PC-9 (cell line): ENCODE measurements at regions not wholly inside any gene's neighbourhood (a gene's known extent, or its start where the extent isn't known, plus 50 kb on each side); places are given as distances from the start of the nearest gene placed in this dataset.

Source experiments
- BruUV-seq: library from RNA; stranded (reverse); fragments of 400-500 nt; replicated peaks from 2 replicates; lab custom pipeline; 2021; lab: Mats Ljungman, UMichigan
- CTCF ChIA-PET: fragments of 300-600 bp; sonication (Branson Sonifier 250); formaldehyde crosslinking; loops from one replicate; lab custom pipeline; 2022; ENCODE audit warnings: antibody characterized with exemption; lab: Charles Lee
- POLR2A ChIA-PET: fragments of 300-600 bp; sonication (Branson Sonifier 250); formaldehyde crosslinking; loops from one replicate; lab custom pipeline; 2022; ENCODE audit warnings: antibody characterized with exemption; ENCODE audit not compliant: unreplicated experiment; lab: Charles Lee
- DNase-seq, 2 experiments: peaks; one replicate each; pipeline versions ENCODE4 v3.0.0 to v3.0.0-alpha.2; 2015 to 2022; ENCODE audit warnings: mixed read lengths in 1 of 2
- H2AFZ ChIP-seq: fragments of 200-600 bp; sonication (generic); 2 replicates; pipeline ENCODE4 v1.8.1; 2017; ENCODE audit warnings: antibody characterized with exemption
- H3F3A ChIP-seq: fragments of 200-600 bp; sonication (generic); 2 replicates; pipeline ENCODE4 v1.8.1; 2017; ENCODE audit warnings: antibody characterized with exemption, mild to moderate bottlenecking, low read depth; ENCODE audit not compliant: insufficient read depth
- H3K27ac ChIP-seq: fragments of 200-600 bp; sonication (generic); 2 replicates; pipeline ENCODE4 v1.6.1; 2016; ENCODE audit warnings: mixed run types
- H3K27me3 ChIP-seq: fragments of 200-600 bp; sonication (generic); 2 replicates; pipeline ENCODE4 v1.6.1; 2016; ENCODE audit warnings: low read depth, mixed run types; ENCODE audit not compliant: insufficient read depth
- H3K36me3 ChIP-seq: fragments of 200-600 bp; sonication (generic); 2 replicates; pipeline ENCODE4 v1.6.1; 2016; ENCODE audit warnings: low read depth, mixed run types
- H3K4me1 ChIP-seq: fragments of 200-600 bp; sonication (generic); replicated peaks from 2 replicates; pipeline ENCODE4 v1.6.1; 2016; ENCODE audit warnings: mixed run types; ENCODE audit not compliant: insufficient read depth
- H3K4me2 ChIP-seq: fragments of 200-600 bp; sonication (generic); 2 replicates; pipeline ENCODE4 v1.6.1; 2017; ENCODE audit warnings: mixed run types
- H3K4me3 ChIP-seq: fragments of 200-600 bp; sonication (generic); 2 replicates; pipeline ENCODE4 v1.6.1; 2016; ENCODE audit warnings: mixed run types
- H3K79me2 ChIP-seq: fragments of 200-600 bp; sonication (generic); 2 replicates; pipeline ENCODE4 v1.6.1; 2017; ENCODE audit warnings: low read depth, mixed run types
- H3K9me2 ChIP-seq: fragments of 200-600 bp; sonication (generic); 2 replicates; pipeline ENCODE4 v1.8.1; 2017; ENCODE audit warnings: mild to moderate bottlenecking; ENCODE audit not compliant: insufficient read depth
- H3K9me3 ChIP-seq: fragments of 200-600 bp; sonication (generic); 2 replicates; pipeline ENCODE4 v1.8.1; 2016; ENCODE audit warnings: low read depth; ENCODE audit not compliant: insufficient read depth
- H4K20me1 ChIP-seq: fragments of 200-600 bp; sonication (generic); 2 replicates; pipeline ENCODE4 v1.8.1; 2017; ENCODE audit not compliant: insufficient read depth
- EZH2 ChIP-seq: fragments of 200-600 bp; sonication (generic); IDR thresholded peaks from 2 replicates; pipeline ENCODE4 v1.8.0; 2017; ENCODE audit warnings: antibody characterized with exemption, low read depth
- intact Hi-C: fragments of 100-400 bp; cut with micrococcal nuclease; formaldehyde crosslinking; loops from one replicate; pipeline ENCODE4 v1.10.0; 2022; ENCODE audit not compliant: unreplicated experiment
- TF ChIP-seq, protein P1 (sequence below): fragments of 200-600 bp; sonication (generic); conservative IDR thresholded peaks from 2 replicates; pipeline ENCODE4 v1.6.1; 2017; ENCODE audit warnings: mixed run types, antibody characterized with exemption, mild to moderate bottlenecking, moderate library complexity

GRCh38 chr22:26804315-26804714, 146.9 kb downstream of the MIAT start:
- H3K27ac ChIP-seq = no peak overlapping the region
- H3K4me3 ChIP-seq = no peak overlapping the region
- intact Hi-C loops = no loop called here
- CTCF ChIA-PET = no interaction called here
- TF ChIP-seq, protein P1, sequence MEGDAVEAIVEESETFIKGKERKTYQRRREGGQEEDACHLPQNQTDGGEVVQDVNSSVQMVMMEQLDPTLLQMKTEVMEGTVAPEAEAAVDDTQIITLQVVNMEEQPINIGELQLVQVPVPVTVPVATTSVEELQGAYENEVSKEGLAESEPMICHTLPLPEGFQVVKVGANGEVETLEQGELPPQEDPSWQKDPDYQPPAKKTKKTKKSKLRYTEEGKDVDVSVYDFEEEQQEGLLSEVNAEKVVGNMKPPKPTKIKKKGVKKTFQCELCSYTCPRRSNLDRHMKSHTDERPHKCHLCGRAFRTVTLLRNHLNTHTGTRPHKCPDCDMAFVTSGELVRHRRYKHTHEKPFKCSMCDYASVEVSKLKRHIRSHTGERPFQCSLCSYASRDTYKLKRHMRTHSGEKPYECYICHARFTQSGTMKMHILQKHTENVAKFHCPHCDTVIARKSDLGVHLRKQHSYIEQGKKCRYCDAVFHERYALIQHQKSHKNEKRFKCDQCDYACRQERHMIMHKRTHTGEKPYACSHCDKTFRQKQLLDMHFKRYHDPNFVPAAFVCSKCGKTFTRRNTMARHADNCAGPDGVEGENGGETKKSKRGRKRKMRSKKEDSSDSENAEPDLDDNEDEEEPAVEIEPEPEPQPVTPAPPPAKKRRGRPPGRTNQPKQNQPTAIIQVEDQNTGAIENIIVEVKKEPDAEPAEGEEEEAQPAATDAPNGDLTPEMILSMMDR = no peak
- TF ChIP-seq EZH2 = no peak
- H3F3A ChIP-seq = no peaks in the 10 kb centered on the region
- POLR2A ChIA-PET = no interaction called here
- no peaks in the 10 kb centered on the region for H3K9me3 ChIP-seq
- H3K4me1 ChIP-seq = no peaks in the 10 kb centered on the region
- no peaks in the 10 kb centered on the region for H3K79me2 ChIP-seq
- no peak for DNase-seq
- no peak overlapping the region for H3K4me2 ChIP-seq
- no peaks in the 10 kb centered on the region for H3K9me2 ChIP-seq
- no peaks in the 10 kb centered on the region for H3K27me3 ChIP-seq
- no TSS peak for BruUV-seq
- no peaks in the 10 kb centered on the region for H3K36me3 ChIP-seq
- H4K20me1 ChIP-seq = no peaks in the 10 kb centered on the region
- H2AFZ ChIP-seq = no peak overlapping the region

DNA sequence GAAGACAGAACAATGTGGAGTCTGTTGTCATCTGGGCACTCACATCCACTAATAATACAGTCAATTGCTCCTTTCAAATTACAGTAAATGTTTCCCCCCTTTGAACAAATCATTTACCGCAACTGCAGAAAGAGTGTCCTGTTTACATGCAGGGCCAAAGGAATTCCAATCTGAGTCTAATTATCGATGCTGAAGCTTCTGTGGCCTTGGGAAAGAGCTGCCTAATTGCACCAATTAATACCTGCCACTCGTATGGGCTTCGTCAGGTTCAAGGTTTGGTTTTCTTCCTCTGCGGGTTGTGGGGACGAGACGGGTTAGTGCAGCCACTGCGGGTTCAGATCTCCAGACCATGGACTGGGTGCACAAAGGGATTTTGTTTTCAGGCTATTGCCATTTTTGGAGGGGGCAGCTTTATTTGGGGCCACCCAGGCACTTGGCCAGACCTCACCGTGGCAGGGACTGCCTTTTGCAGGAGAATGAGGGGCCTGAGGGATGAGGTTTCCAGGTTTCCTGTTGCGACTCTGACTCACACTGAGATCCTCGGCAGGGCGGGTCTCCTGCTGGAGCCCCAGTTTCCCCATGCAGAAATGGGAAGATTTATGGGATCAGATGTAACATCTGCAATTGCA, 147.6 kb downstream of the MIAT start:
- no peaks in the 10 kb centered on the region for H3K9me2 ChIP-seq
- no peaks in the 10 kb centered on the region for H3F3A ChIP-seq
- H3K79me2 ChIP-seq = no peaks in the 10 kb centered on the region
- intact Hi-C loops = no loop called here
- ChIA-PET POLR2A (no interaction called here), CTCF (no interaction called here)
- TF ChIP-seq, protein P1 = no peak
- TF ChIP-seq EZH2 = no peak
- H3K36me3 ChIP-seq = no peaks in the 10 kb centered on the region
- H3K9me3 ChIP-seq = no peaks in the 10 kb centered on the region
- DNase-seq = no peak
- H3K4me2 ChIP-seq = no peak overlapping the region
- no peaks in the 10 kb centered on the region for H3K27me3 ChIP-seq
- no peak overlapping the region for H2AFZ ChIP-seq
- no peaks in the 10 kb centered on the region for H3K4me1 ChIP-seq
- no peaks in the 10 kb centered on the region for H4K20me1 ChIP-seq
- no peak overlapping the region for H3K4me3 ChIP-seq
- H3K27ac ChIP-seq = no peak overlapping the region
- BruUV-seq = no TSS peak

- DNase-seq = no peak
- H2AFZ ChIP-seq = no peak overlapping the region
- ChIA-PET CTCF (no interaction called here), POLR2A (interaction anchor here (0.7 kb wide), 1 partner anchor 8 kb away, joined by 4 read pairs; no protein-coding TSS in a partner anchor)
- H3K4me1 ChIP-seq = no peaks in the 10 kb centered on the region
- H3K27me3 ChIP-seq = no peaks in the 10 kb centered on the region
- no peaks in the 10 kb centered on the region for H3F3A ChIP-seq
- H4K20me1 ChIP-seq = no peaks in the 10 kb centered on the region
- no peak overlapping the region for H3K4me2 ChIP-seq
- no TSS peak for BruUV-seq
- no peaks in the 10 kb centered on the region for H3K36me3 ChIP-seq
- H3K79me2 ChIP-seq = no peaks in the 10 kb centered on the region
- H3K4me3 ChIP-seq = no peak overlapping the region
- H3K9me3 ChIP-seq = no peaks in the 10 kb centered on the region
- H3K27ac ChIP-seq = no peak overlapping the region
- intact Hi-C loops = no loop called here
- TF ChIP-seq, protein P1 = no peak
- no peak for TF ChIP-seq EZH2
- no peaks in the 10 kb centered on the region for H3K9me2 ChIP-seq
Observed at GRCh38 chr22:26806445-26807175, 149.2 kb downstream of the MIAT start.
